Upper lobe of left lung (tissue), 6 donors: ENCODE measurements at regions not wholly inside any gene's neighbourhood (a gene's known extent, or its start where the extent isn't known, plus 50 kb on each side); places are given as distances from the start of the nearest gene placed in this dataset.
A peak's percentile ranks its signal among the peaks of the same experiment; 100 is the strongest.

ENCODE experiments used
- ATAC-seq, 2 donors: fragments of 200-7000 bp; cut with Tn5 transposase; one replicate each; pipeline ENCODE4 v1.9.1; 2022; ENCODE audit warnings: mild to moderate bottlenecking in 2 of 2, moderate library complexity in 2 of 2; ENCODE audit not compliant: low FRiP score in 2 of 2
- DNase-seq, 2 donors: peaks; one replicate each; pipeline ENCODE4 v3.0.0-alpha.2; 2019 to 2020
- H3K27ac ChIP-seq, 4 donors: fragments of 200-600 bp; sonication (generic); one replicate each; pipeline ENCODE4 v1.5.1; 2016 to 2019
- H3K27me3 ChIP-seq, 4 donors: fragments of 200-600 bp; sonication (generic); one replicate each; pipeline ENCODE4 v1.5.1; 2017 to 2019
- H3K36me3 ChIP-seq, 4 donors: fragments of 200-600 bp; sonication (generic); one replicate each; pipeline ENCODE4 v1.5.1; 2016 to 2019
- H3K4me1 ChIP-seq, 4 donors: fragments of 200-600 bp; sonication (generic); one replicate each; pipeline ENCODE4 v1.5.1; 2018 to 2019
- H3K4me3 ChIP-seq, 4 donors: fragments of 200-600 bp; sonication (generic); one replicate each; pipeline ENCODE4 v1.5.1; 2017 to 2019; ENCODE audit warnings: mild to moderate bottlenecking in 2 of 4, moderate library complexity in 1 of 4
- H3K9me3 ChIP-seq, 4 donors: fragments of 200-600 bp; sonication (generic); one replicate each; pipeline ENCODE4 v1.5.1; 2018 to 2019
- EP300 ChIP-seq, 4 donors: sonication (generic); formaldehyde crosslinking; IDR thresholded peaks; one replicate each; pipeline ENCODE4 v1.5.1; 2017; ENCODE audit warnings: antibody characterized with exemption in 4 of 4, control low read depth in 2 of 4
- POLR2A ChIP-seq, 4 donors: fragments of 450-650 bp; IDR thresholded peaks; one replicate each; pipeline ENCODE4 v1.5.1; 2016 to 2017; ENCODE audit warnings: antibody characterized with exemption in 4 of 4, mild to moderate bottlenecking in 2 of 4
- POLR2AphosphoS5 ChIP-seq, 2 donors: sonication (generic); formaldehyde crosslinking; IDR thresholded peaks; one replicate each; pipeline ENCODE4 v1.5.1; 2017; ENCODE audit warnings: antibody characterized with exemption in 2 of 2
- WGBS, 2 donors: methylation state at CpG; one replicate each; pipeline ENCODE4 v1.1.5; 2017 to 2018; 5-methylcytosine and 5-hydroxymethylcytosine counted together
- TF ChIP-seq, protein P1 (sequence below), 6 experiments: fragments of 450-650 bp in 4 of 6; fragments of 200-600 bp in 2 of 6; sonication (generic) in 2 of 6; IDR thresholded peaks; one replicate each; pipeline ENCODE4 v1.5.1; 2016 to 2019; ENCODE audit warnings: antibody characterized with exemption in 6 of 6
- donor health status: DM: no; HTN: no; CAD: no; lungs with moderate emphysema.
- donor health status: DM: no; HTN: yes; CAD: no; lungs with severe emphysema.

DNA sequence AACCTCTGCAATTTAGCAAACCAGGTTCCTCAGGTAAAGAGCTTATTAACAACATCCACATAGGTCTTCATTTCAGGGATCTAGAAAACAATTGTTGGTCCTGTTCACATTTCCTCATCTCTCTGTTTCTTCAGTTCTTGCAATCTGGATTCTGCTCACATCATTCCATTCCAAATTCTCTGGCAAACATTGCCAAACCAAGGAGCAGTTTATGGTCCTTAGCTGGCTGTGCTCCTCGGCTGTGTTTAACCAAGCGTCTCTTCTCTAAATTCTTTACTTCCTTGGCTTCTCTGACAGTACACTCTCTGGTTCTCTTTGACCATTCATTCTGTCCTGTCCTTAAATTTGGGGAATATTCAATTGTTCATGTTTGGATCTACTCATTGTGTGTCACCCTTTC lies 65.8 kb upstream of the RANBP3L start:
- peaks cover 0 to 13% (median 7%) of the 10 kb centered on the region in 4 donors for H3K4me1 ChIP-seq
- H3K9me3 ChIP-seq, result no peaks in the 10 kb centered on the region
- no peak for DNase-seq
- no peak for TF ChIP-seq POLR2A (IDR thresholded peaks at IDR 0.05)
- TF ChIP-seq, protein P1, sequence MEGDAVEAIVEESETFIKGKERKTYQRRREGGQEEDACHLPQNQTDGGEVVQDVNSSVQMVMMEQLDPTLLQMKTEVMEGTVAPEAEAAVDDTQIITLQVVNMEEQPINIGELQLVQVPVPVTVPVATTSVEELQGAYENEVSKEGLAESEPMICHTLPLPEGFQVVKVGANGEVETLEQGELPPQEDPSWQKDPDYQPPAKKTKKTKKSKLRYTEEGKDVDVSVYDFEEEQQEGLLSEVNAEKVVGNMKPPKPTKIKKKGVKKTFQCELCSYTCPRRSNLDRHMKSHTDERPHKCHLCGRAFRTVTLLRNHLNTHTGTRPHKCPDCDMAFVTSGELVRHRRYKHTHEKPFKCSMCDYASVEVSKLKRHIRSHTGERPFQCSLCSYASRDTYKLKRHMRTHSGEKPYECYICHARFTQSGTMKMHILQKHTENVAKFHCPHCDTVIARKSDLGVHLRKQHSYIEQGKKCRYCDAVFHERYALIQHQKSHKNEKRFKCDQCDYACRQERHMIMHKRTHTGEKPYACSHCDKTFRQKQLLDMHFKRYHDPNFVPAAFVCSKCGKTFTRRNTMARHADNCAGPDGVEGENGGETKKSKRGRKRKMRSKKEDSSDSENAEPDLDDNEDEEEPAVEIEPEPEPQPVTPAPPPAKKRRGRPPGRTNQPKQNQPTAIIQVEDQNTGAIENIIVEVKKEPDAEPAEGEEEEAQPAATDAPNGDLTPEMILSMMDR (IDR thresholded peaks at IDR 0.05), result no peak
- no peak for TF ChIP-seq POLR2AphosphoS5 (IDR thresholded peaks at IDR 0.05)
- no peak for TF ChIP-seq EP300 (IDR thresholded peaks at IDR 0.05)
- 46 to 58% methylated on average over 2 of the region's 2 CpGs for whole genome bisulfite sequencing, 2 donors
- no peaks in the 10 kb centered on the region for H3K27me3 ChIP-seq
- ATAC-seq, result peak in 1 of 2 donors; percentile 57
- peak overlapping the region in 1 of 4 donors; percentile 5 for H3K27ac ChIP-seq
- H3K36me3 ChIP-seq, result no peaks in the 10 kb centered on the region
- no peak overlapping the region for H3K4me3 ChIP-seq

DNA sequence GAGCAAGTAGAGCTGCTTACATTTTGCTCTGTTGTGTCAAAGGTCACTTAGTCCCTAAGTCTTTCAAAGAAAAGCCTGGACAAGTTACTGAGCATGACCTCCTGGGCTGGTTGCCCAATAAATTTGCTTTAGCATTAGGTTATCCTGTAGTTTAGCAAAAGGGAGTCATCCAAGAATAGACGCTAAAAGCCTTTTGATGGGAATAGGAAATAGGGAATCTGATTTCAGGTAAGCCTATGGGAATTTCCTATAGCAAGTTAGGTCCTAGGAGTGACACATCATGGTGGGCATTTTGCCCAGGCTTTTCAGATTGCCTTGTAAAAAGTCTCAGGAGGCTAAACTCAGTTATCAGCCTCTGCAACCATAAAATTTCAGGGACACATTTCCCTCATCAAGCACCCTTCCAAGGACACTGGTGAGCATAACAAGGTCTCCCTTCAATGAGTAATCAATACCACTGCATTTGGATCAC lies 67.6 kb upstream of the RANBP3L start:
- no peak for DNase-seq
- Histone ChIP-seq H3K27ac (no peak overlapping the region), H3K27me3 (no peaks in the 10 kb centered on the region), H3K4me1 (peaks cover 5 to 19% (median 12%) of the 10 kb centered on the region in 4 donors), H3K9me3 (no peaks in the 10 kb centered on the region), H3K36me3 (no peaks in the 10 kb centered on the region), H3K4me3 (no peak overlapping the region)
- WGBS, 2 donors, result 88 to 90% methylated on average over 1 of the region's 1 CpG
- ATAC-seq, result no peak
- TF ChIP-seq POLR2AphosphoS5 (IDR thresholded peaks at IDR 0.05) (no peak), POLR2A (IDR thresholded peaks at IDR 0.05) (no peak), EP300 (IDR thresholded peaks at IDR 0.05) (no peak)
- TF ChIP-seq, protein P1 (IDR thresholded peaks at IDR 0.05), result no peak

DNA sequence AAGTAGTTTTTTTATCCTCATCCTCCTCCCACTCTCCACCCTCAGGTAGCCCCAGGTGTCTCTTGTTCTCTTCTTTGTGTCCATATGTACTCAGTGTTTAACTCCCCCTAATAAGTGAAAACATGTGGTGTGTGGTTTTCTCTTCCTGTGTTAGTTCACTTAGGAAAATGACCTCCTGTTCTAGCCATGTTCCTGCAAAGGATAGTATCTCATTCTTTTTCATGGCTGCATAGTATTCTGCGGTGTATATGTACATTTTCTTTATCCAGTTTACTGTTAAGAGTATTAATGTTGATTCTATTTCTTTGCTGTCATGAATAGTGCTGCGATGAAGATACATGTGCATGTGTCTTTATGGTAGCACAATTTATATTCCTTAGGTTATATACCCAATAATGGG lies 68.4 kb upstream of the RANBP3L start:
- Histone ChIP-seq H3K4me1 (peaks cover 5 to 20% (median 13%) of the 10 kb centered on the region in 4 donors), H3K4me3 (no peak overlapping the region), H3K27me3 (no peaks in the 10 kb centered on the region), H3K36me3 (no peaks in the 10 kb centered on the region), H3K9me3 (no peaks in the 10 kb centered on the region), H3K27ac (no peak overlapping the region)
- DNase-seq (no peak), ATAC-seq (no peak)
- WGBS, 2 donors, result 93 to 96% methylated on average over 2 of the region's 2 CpGs
- TF ChIP-seq, protein P1 (IDR thresholded peaks at IDR 0.05), result no peak
- no peak for TF ChIP-seq POLR2AphosphoS5 (IDR thresholded peaks at IDR 0.05)
- no peak for TF ChIP-seq EP300 (IDR thresholded peaks at IDR 0.05)
- TF ChIP-seq POLR2A (IDR thresholded peaks at IDR 0.05), result no peak

DNA sequence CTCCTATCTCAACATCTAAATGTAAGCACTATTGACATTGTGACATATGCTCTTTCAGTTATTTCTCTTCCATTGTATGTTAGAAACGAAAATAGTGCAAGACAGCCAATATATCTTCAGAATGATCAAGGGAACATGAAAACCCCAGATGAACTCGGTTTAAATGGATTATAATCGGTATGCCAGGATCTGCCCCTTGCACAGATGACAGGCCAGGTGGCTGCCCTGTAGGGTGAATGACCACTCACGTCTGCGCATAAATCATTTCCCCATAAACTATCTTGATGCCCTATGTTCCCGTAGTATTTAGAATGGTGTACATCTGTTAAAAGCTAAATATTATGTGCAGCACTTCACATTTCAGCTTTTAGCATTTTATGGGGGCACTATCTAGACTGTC lies 69.7 kb upstream of the RANBP3L start:
- H3K9me3 ChIP-seq, result no peaks in the 10 kb centered on the region
- TF ChIP-seq, protein P1 (IDR thresholded peaks at IDR 0.05), result no peak
- TF ChIP-seq POLR2A (IDR thresholded peaks at IDR 0.05) (no peak), POLR2AphosphoS5 (IDR thresholded peaks at IDR 0.05) (no peak), EP300 (IDR thresholded peaks at IDR 0.05) (no peak)
- no peak for DNase-seq
- H3K36me3 ChIP-seq, result no peaks in the 10 kb centered on the region
- ATAC-seq, result no peak
- WGBS, 2 donors, result 84 to 88% methylated on average over 6 of the region's 6 CpGs
- H3K4me1 ChIP-seq, result peaks cover 5 to 20% (median 13%) of the 10 kb centered on the region in 4 donors
- H3K4me3 ChIP-seq, result no peak overlapping the region
- H3K27ac ChIP-seq, result no peak overlapping the region
- H3K27me3 ChIP-seq, result no peaks in the 10 kb centered on the region

DNA sequence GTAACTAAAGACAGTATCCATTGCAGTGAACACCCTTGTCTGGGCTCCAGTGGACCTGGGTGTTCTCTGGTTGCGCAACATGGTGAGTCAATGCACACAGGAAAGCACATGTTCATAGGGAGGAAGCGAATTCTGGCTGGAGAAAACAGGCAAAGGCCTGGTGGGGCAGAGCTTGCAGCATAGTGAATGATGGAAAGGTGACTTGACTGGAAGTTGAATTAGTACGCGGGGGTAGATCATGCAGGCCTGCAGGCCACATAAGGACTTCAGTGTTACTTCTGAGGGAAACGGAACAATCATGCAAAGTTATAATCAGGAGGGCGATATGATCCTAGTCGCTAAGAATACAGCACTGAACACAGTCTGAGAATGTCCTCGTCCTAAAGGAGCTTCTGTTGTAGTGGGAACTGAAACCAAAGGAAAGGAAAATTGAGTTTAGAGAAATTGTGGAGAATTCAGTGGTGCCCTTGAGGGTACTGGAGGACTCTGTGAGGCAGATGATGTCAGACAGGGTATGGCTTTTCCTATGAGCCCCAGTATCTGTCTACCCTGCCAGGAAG lies 71.9 kb upstream of the RANBP3L start:
- no peaks in the 10 kb centered on the region for H3K36me3 ChIP-seq
- H3K4me1 ChIP-seq, result peaks cover 0 to 11% (median 6%) of the 10 kb centered on the region in 4 donors
- peak in 1 of 2 donors; percentile 84 for DNase-seq
- H3K27ac ChIP-seq, result peak overlapping the region; percentile 25 to 50 (median 42)
- 65 to 75% methylated on average over 8 of the region's 8 CpGs for WGBS, 2 donors
- TF ChIP-seq POLR2AphosphoS5 (IDR thresholded peaks at IDR 0.05) (peak; percentile 29 to 43), POLR2A (IDR thresholded peaks at IDR 0.05) (no peak), EP300 (IDR thresholded peaks at IDR 0.05) (peak in 1 of 4 donors; percentile 40)
- TF ChIP-seq, protein P1 (IDR thresholded peaks at IDR 0.05), result no peak
- H3K4me3 ChIP-seq, result no peak overlapping the region
- H3K27me3 ChIP-seq, result no peaks in the 10 kb centered on the region
- peak; percentile 54 to 95 for ATAC-seq
- H3K9me3 ChIP-seq, result no peaks in the 10 kb centered on the region
